K562 (cell line): ENCODE measurements at regions not wholly inside any gene's neighbourhood (a gene's known extent, or its start where the extent isn't known, plus 50 kb on each side); places are given as distances from the start of the nearest gene placed in this dataset.

Experiments
- ATAC-seq: fragments of 200-7000 bp; cut with Tn5 transposase; 3 replicates; pipeline ENCODE4 v1.9.1; 2020; ENCODE audit warnings: moderate library complexity
- BruUV-seq: library from RNA; stranded (reverse); fragments of 400-500 nt; replicated peaks from 2 replicates; lab custom pipeline; 2021; lab: Mats Ljungman, UMichigan
- CTCF ChIA-PET: fragments of 300-600 bp; formaldehyde crosslinking; extraction: SDS; loops from one replicate; lab custom pipeline; 2021; ENCODE audit warnings: low intra/inter-chr PET ratio; lab: Yijun Ruan, JAX
- POLR2A ChIA-PET: fragments of 300-600, 350-650 bp; sonication (Branson Sonifier 250); formaldehyde crosslinking; extraction: SDS; loops from one replicate; lab custom pipeline; 2021; ENCODE audit warnings: antibody characterized with exemption, inconsistent platforms; lab: Yijun Ruan, JAX
- DNase-seq, 4 experiments: peaks; one replicate each; pipeline versions ENCODE4 v3.0.0 to v3.0.0-alpha.2; 2011 to 2018; ENCODE audit warnings: low spot score in 3 of 4, mixed read lengths in 3 of 4; ENCODE audit errors: extremely low read depth in 1 of 4
- FAIRE-seq: peaks from 2 replicates; lab custom pipeline; 2011; peaks lifted over from hg19 to GRCh38; lab: Jason Lieb, UNC
- H2AFZ ChIP-seq: 2 replicates; pipeline ENCODE4 v1.6.0; 2011; ENCODE audit warnings: low read depth, low read length, control low read depth, inconsistent platforms
- H3K27ac ChIP-seq: fragments of 200-600 bp; 3 replicates; pipeline ENCODE4 v1.8.0; 2011; ENCODE audit warnings: low read depth, mild to moderate bottlenecking, control low read depth, inconsistent platforms, low read length, moderate library complexity, mixed read lengths; ENCODE audit errors: extremely low read depth
- H3K27me3 ChIP-seq, 2 experiments: fragments of 300-600 bp in 1 of 2; 2 replicates in 1 of 2; 3 replicates in 1 of 2; pipeline versions ENCODE4 v1.6.0 to v1.8.0; 2011; ENCODE audit warnings: inconsistent platforms in 2 of 2, low read length in 2 of 2, mild to moderate bottlenecking in 1 of 2, mixed read lengths in 1 of 2, moderate library complexity in 1 of 2; ENCODE audit not compliant: control insufficient read depth in 2 of 2, insufficient read depth in 2 of 2
- H3K36me3 ChIP-seq: fragments of 300-600 bp; 3 replicates; pipeline ENCODE4 v1.8.0; 2011; ENCODE audit warnings: mild to moderate bottlenecking, low read length, inconsistent platforms; ENCODE audit not compliant: control insufficient read depth, insufficient read depth
- H3K4me1 ChIP-seq, 2 experiments: fragments of 200-600 bp in 1 of 2; replicated peaks in 1 of 2; 2 replicates in 1 of 2; 3 replicates in 1 of 2; pipeline versions ENCODE4 v1.5.1 to v1.8.0; 2011; ENCODE audit warnings: inconsistent platforms in 2 of 2, low read length in 2 of 2, mild to moderate bottlenecking in 1 of 2, mixed read lengths in 1 of 2, moderate library complexity in 1 of 2; ENCODE audit not compliant: control insufficient read depth in 2 of 2, insufficient read depth in 2 of 2
- H3K4me2 ChIP-seq: 2 replicates; pipeline ENCODE4 v1.6.1; 2011; ENCODE audit warnings: low read length, control low read depth, inconsistent platforms, mixed read lengths; ENCODE audit not compliant: insufficient read depth
- H3K4me3 ChIP-seq: fragments of 200-600 bp; sonication (generic), shearing (Covaris generic); 2 replicates; pipeline ENCODE4 v1.5.1; 2016; ENCODE audit warnings: control low read depth, inconsistent platforms
- H3K79me2 ChIP-seq: fragments of 200-600 bp; 3 replicates; pipeline ENCODE4 v1.8.0; 2011; ENCODE audit warnings: low read length, inconsistent platforms; ENCODE audit not compliant: control insufficient read depth, insufficient read depth
- H3K9ac ChIP-seq, 2 experiments: 2 replicates each; pipeline versions ENCODE4 v1.6.0 to v1.6.1; 2011; ENCODE audit warnings: low read depth in 2 of 2, low read length in 2 of 2, control low read depth in 1 of 2, inconsistent platforms in 1 of 2, mild to moderate bottlenecking in 1 of 2, mixed read lengths in 1 of 2; ENCODE audit not compliant: insufficient read depth in 1 of 2
- H3K9me1 ChIP-seq: one replicate; pipeline ENCODE4 v1.6.0; 2011; ENCODE audit warnings: inconsistent platforms, mild to moderate bottlenecking, low read length, moderate library complexity; ENCODE audit not compliant: control insufficient read depth, insufficient read depth
- H3K9me3 ChIP-seq: replicated peaks from 2 replicates; pipeline ENCODE4 v1.5.1; 2011; ENCODE audit warnings: low read depth, low read length, inconsistent platforms; ENCODE audit not compliant: control insufficient read depth, insufficient read depth
- H4K20me1 ChIP-seq: replicated peaks from 2 replicates; pipeline ENCODE4 v1.6.1; 2011; ENCODE audit warnings: low read length, inconsistent platforms, mixed read lengths; ENCODE audit not compliant: control insufficient read depth, insufficient read depth
- L3MBTL2 ChIP-seq: fragments of 450-650 bp; IDR thresholded peaks from 2 replicates; pipeline ENCODE4 v1.6.1; 2016; ENCODE audit warnings: mild to moderate bottlenecking, moderate library complexity
- NCOA1 ChIP-seq: fragments of 450-650 bp; IDR thresholded peaks from 2 replicates; pipeline ENCODE4 v1.6.1; 2016; ENCODE audit warnings: low read depth
- NONO ChIP-seq, 2 experiments: fragments of 200-400 bp in 1 of 2; fragments of 450-650 bp in 1 of 2; formaldehyde crosslinking in 1 of 2; IDR thresholded peaks; 2 replicates each; pipeline ENCODE4 v1.6.1; 2017; ENCODE audit warnings: low read depth in 2 of 2, mild to moderate bottlenecking in 2 of 2, moderate library complexity in 2 of 2, low read length in 1 of 2
- ZNF780A ChIP-seq: fragments of 250-450 bp; sonication (Bioruptor Pico); IDR thresholded peaks from 2 replicates; pipeline ENCODE4 v1.5.0; 2021; ENCODE audit warnings: mild to moderate bottlenecking
- WGBS: fragments of 100-300 bp; shearing (Covaris generic); methylation state at CpG from one replicate; pipeline ENCODE4 v1.1.6; 2016; ENCODE audit warnings: low coverage, mixed read lengths; ENCODE audit not compliant: insufficient coverage; ENCODE audit errors: missing lambda C conversion rate; 5-methylcytosine and 5-hydroxymethylcytosine counted together
- in situ Hi-C: fragments of 300-500 bp; cut with MboI; formaldehyde crosslinking; loops from 4 replicates; pipeline ENCODE4 v1.15.0; 2018; ENCODE audit warnings: inconsistent platforms, mixed read lengths
- intact Hi-C: fragments of 100-400 bp; cut with micrococcal nuclease; formaldehyde crosslinking; loops from 2 replicates; pipeline ENCODE4 v1.14.2; 2022
- TF ChIP-seq, protein P1 (sequence below): fragments of 450-650 bp; IDR thresholded peaks from 2 replicates; pipeline ENCODE4 v1.7.1; 2018; ENCODE audit warnings: mild to moderate bottlenecking, low read depth; ENCODE audit not compliant: partially characterized antibody
- TF ChIP-seq, protein P2 (sequence below): fragments of 250-450 bp; sonication (Bioruptor Pico); IDR thresholded peaks from 2 replicates; pipeline ENCODE4 v1.5.0; 2020; ENCODE audit warnings: mild to moderate bottlenecking

DNA sequence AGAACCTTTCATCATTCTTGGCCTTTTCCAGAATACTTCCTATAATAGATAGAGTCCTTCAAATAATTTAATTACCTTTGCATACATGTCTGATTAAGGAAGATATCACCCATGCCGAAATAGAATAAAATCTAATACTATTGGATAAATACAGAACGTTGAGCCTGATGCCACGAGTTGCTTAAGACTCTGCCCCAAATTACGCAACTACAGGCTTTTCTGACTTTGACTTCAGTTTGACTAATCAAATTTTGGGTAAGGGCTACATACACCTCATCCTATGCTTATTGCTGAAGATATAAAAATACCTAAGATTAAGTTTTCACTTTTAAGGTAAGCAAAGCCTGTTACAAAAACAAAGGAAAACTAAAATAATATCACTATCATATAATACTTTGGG lies 1065.1 kb upstream of the NRXN1 start:
- no peaks in the 10 kb centered on the region for H3K9me1 ChIP-seq
- in situ Hi-C loops (no loop called here), intact Hi-C loops (no loop called here)
- H3K9me3 ChIP-seq = no peaks in the 10 kb centered on the region; the same call in 1 of the 2 replicates
- FAIRE-seq = no peak
- WGBS = 0% methylated on average over 4 of the region's 4 CpGs
- no peaks in the 10 kb centered on the region for H3K4me1 ChIP-seq
- no peaks in the 10 kb centered on the region for H3K79me2 ChIP-seq
- POLR2A ChIA-PET = no interaction called here
- H3K27me3 ChIP-seq = no peaks in the 10 kb centered on the region
- CTCF ChIA-PET = no interaction called here
- BruUV-seq = no TSS peak
- no peak overlapping the region for H3K27ac ChIP-seq
- H3K4me2 ChIP-seq = no peak overlapping the region
- H3K36me3 ChIP-seq = no peaks in the 10 kb centered on the region
- ATAC-seq = no peak
- no peak for TF ChIP-seq NCOA1
- TF ChIP-seq, protein P1, sequence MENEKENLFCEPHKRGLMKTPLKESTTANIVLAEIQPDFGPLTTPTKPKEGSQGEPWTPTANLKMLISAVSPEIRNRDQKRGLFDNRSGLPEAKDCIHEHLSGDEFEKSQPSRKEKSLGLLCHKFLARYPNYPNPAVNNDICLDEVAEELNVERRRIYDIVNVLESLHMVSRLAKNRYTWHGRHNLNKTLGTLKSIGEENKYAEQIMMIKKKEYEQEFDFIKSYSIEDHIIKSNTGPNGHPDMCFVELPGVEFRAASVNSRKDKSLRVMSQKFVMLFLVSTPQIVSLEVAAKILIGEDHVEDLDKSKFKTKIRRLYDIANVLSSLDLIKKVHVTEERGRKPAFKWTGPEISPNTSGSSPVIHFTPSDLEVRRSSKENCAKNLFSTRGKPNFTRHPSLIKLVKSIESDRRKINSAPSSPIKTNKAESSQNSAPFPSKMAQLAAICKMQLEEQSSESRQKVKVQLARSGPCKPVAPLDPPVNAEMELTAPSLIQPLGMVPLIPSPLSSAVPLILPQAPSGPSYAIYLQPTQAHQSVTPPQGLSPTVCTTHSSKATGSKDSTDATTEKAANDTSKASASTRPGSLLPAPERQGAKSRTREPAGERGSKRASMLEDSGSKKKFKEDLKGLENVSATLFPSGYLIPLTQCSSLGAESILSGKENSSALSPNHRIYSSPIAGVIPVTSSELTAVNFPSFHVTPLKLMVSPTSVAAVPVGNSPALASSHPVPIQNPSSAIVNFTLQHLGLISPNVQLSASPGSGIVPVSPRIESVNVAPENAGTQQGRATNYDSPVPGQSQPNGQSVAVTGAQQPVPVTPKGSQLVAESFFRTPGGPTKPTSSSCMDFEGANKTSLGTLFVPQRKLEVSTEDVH = no peak
- TF ChIP-seq, protein P2, sequence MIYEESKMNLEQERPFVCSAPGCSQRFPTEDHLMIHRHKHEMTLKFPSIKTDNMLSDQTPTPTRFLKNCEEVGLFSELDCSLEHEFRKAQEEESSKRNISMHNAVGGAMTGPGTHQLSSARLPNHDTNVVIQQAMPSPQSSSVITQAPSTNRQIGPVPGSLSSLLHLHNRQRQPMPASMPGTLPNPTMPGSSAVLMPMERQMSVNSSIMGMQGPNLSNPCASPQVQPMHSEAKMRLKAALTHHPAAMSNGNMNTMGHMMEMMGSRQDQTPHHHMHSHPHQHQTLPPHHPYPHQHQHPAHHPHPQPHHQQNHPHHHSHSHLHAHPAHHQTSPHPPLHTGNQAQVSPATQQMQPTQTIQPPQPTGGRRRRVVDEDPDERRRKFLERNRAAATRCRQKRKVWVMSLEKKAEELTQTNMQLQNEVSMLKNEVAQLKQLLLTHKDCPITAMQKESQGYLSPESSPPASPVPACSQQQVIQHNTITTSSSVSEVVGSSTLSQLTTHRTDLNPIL (CRISPR knock-in tag) = no peak
- no peak for TF ChIP-seq L3MBTL2
- no peak for TF ChIP-seq NONO (IDR thresholded peaks at IDR 0.05; ENCODE audit: low read depth in 2 of 2, low read length in 1 of 2)
- no peak for TF ChIP-seq ZNF780A (CRISPR knock-in tag)
- TF ChIP-seq, all 486 proteins: peak for 0
- no peak for DNase-seq
- Histone ChIP-seq H3K4me3 (no peak overlapping the region), H4K20me1 (no peaks in the 10 kb centered on the region), H3K9ac (no peak overlapping the region), H2AFZ (no peak overlapping the region)
